ENCODE measurements at regions not wholly inside any gene's neighbourhood (a gene's known extent, or its start where the extent isn't known, plus 50 kb on each side); places are given as distances from the start of the nearest gene placed in this dataset.

DNA sequence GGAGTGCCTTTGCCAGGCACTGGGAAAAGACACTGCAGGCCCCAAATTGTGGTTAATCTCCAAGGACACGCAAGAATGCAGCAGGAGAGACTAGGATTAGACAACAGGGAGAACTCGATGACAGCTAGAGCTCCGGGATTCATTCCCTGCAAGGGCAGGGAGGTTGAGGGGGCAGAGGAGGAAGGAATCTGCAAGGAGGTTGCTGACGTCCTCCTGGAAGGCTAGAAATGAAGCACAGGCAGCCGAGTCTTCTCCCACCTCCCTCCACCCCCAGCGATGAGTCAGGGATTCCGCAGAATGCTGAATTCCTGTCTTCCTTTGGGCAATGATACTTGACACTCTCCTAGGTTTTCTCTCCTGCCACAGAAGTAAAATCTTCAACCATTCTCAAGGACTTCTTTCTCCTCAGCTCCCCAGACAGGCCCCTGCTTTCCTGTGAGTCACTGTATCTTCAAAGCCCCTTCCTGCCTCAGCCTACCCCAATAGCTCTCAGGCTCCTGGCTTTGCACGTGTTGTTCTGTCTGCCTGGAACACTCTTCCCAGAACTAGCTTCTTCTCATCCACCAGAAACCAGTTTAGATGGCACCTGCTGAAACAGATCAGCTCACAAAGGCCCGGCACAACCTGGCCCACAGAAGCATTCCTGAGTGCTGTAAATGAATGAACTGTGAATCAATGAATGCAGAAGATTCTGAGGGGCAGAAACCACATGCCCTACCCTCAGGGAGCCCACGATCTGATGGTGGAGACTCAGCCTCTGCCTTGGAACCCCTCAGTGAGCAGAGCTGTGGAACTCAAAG lies 85.6 kb downstream of the MRPL14 start (continued):
- TF ChIP-seq, protein P1, sequence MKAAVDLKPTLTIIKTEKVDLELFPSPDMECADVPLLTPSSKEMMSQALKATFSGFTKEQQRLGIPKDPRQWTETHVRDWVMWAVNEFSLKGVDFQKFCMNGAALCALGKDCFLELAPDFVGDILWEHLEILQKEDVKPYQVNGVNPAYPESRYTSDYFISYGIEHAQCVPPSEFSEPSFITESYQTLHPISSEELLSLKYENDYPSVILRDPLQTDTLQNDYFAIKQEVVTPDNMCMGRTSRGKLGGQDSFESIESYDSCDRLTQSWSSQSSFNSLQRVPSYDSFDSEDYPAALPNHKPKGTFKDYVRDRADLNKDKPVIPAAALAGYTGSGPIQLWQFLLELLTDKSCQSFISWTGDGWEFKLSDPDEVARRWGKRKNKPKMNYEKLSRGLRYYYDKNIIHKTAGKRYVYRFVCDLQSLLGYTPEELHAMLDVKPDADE (conservative IDR thresholded peaks at IDR 0.05; ENCODE audit: control insufficient read depth, low read depth, low read length): no peak
- TF ChIP-seq TRIM24 (IDR thresholded peaks at IDR 0.05) (peak; percentile 9 to 35; a peak in 1 of 4 replicates), SREBF1 (IDR thresholded peaks at IDR 0.05; ENCODE audit: borderline replicate concordance, low read depth, low read length) (no peak), EZH2 (IDR thresholded peaks at IDR 0.05; ENCODE audit: borderline replicate concordance, low read depth, low read length) (no peak), NR3C1 (CRISPR knock-in tag; IDR thresholded peaks at IDR 0.05) (no peak), CEBPG (CRISPR knock-in tag; IDR thresholded peaks at IDR 0.05) (no peak), CEBPG (tag; conservative IDR thresholded peaks at IDR 0.05 in 1 of 2, IDR thresholded peaks at IDR 0.05 in 1 of 2) (no peak), RBBP5 (IDR thresholded peaks at IDR 0.05; ENCODE audit: borderline replicate concordance, insufficient read depth, low read length, poor library complexity, severe bottlenecking) (peak; percentile 68), KDM4B (IDR thresholded peaks at IDR 0.05; ENCODE audit: borderline replicate concordance in 2 of 2, low read depth in 1 of 2) (no peak), TAF7 (tag; IDR thresholded peaks at IDR 0.05) (no peak), ERF (CRISPR knock-in tag; IDR thresholded peaks at IDR 0.05) (peak; percentile 32; the same call in 1 of the 2 replicates), CCAR2 (IDR thresholded peaks at IDR 0.05; ENCODE audit: low read depth, low read length) (no peak), TAF1 (IDR thresholded peaks at IDR 0.05; ENCODE audit: control insufficient read depth, extremely low read depth, insufficient read depth, low read length, severe bottlenecking) (peak; percentile 10), CXXC5 (CRISPR knock-in tag; IDR thresholded peaks at IDR 0.05) (peak; percentile 54)
- TF ChIP-seq, protein P2, sequence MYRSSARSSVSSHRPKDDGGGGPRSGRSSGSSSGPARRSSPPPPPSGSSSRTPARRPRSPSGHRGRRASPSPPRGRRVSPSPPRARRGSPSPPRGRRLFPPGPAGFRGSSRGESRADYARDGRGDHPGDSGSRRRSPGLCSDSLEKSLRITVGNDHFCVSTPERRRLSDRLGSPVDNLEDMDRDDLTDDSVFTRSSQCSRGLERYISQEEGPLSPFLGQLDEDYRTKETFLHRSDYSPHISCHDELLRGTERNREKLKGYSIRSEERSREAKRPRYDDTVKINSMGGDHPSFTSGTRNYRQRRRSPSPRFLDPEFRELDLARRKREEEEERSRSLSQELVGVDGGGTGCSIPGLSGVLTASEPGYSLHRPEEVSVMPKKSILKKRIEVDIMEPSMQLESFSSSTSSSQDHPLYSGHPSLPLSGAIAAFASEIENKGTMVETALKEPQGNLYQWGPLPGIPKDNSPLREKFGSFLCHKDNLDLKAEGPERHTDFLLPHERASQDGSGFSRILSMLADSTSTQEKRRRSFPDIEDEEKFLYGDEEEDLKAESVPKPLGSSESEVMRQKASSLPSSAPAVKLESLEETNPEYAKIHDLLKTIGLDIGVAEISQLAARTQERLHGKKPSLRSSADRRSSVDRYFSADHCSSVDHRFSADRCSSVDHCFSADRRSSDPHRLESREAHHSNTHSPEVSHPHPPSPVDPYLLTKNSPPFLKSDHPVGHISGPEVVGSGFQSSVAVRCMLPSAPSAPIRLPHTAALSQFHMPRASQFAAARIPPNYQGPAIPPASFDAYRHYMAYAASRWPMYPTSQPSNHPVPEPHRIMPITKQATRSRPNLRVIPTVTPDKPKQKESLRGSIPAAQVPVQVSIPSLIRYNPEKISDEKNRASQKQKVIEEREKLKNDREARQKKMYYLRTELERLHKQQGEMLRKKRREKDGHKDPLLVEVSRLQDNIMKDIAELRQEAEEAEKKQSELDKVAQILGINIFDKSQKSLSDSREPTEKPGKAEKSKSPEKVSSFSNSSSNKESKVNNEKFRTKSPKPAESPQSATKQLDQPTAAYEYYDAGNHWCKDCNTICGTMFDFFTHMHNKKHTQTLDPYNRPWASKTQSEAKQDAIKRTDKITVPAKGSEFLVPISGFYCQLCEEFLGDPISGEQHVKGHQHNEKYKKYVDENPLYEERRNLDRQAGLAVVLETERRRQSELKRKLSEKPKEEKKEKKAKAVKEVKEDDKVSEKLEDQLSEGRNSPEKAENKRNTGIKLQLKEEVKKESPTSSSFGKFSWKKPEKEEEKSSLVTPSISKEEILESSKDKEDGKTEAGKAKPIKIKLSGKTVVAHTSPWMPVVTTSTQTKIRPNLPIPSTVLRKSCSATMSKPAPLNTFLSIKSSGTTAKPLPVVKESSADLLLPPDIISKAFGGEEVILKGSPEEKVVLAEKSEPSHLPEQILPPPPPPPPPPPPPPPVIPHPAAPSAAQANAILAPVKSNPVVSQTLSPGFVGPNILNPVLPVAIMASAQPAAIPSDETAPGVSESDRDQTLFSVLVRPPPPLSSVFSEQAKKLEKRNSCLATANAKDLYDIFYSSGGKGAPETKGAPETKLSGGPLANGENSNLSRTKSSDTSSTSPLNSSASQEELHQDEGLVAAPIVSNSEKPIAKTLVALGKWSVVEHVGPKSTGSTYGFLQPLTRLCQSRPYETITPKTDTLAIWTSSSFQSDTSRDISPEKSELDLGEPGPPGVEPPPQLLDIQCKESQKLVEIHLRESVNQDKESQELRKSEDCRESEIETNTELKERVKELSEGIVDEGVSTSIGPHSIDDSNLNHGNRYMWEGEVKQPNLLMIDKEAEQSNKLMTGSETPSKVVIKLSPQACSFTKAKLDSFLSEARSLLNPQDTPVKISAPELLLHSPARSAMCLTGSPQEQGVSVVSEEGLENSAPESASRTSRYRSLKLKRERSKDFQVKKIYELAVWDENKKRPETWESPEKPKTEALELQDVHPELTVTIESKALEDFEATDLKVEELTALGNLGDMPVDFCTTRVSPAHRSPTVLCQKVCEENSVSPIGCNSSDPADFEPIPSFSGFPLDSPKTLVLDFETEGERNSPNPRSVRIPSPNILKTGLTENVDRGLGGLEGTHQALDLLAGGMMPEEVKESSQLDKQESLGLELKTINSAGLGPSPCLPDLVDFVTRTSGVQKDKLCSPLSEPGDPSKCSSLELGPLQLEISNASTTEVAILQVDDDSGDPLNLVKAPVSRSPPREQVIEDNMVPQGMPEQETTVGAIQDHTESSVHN (IDR thresholded peaks at IDR 0.05; ENCODE audit: borderline replicate concordance in 1 of 2, low read depth in 1 of 2): no peak
- TF ChIP-seq, protein P3, sequence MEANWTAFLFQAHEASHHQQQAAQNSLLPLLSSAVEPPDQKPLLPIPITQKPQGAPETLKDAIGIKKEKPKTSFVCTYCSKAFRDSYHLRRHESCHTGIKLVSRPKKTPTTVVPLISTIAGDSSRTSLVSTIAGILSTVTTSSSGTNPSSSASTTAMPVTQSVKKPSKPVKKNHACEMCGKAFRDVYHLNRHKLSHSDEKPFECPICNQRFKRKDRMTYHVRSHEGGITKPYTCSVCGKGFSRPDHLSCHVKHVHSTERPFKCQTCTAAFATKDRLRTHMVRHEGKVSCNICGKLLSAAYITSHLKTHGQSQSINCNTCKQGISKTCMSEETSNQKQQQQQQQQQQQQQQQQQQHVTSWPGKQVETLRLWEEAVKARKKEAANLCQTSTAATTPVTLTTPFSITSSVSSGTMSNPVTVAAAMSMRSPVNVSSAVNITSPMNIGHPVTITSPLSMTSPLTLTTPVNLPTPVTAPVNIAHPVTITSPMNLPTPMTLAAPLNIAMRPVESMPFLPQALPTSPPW (CRISPR knock-in tag; IDR thresholded peaks at IDR 0.05): peak; percentile 82

All from K562 (cell line).